Activated naive CD4-positive, alpha-beta T cell (primary cell): ENCODE measurements at regions not wholly inside any gene's neighbourhood (a gene's known extent, or its start where the extent isn't known, plus 50 kb on each side); places are given as distances from the start of the nearest gene placed in this dataset.

Source experiments
- DNase-seq, 4 experiments: peaks; one replicate each; lab custom pipeline; 2025; lab: John Stamatoyannopoulos, UW

- no peak for DNase-seq
These were observed 50.8 kb upstream of the SLC39A10 start for GRCh38 chr2:195606179-195606578.

DNA sequence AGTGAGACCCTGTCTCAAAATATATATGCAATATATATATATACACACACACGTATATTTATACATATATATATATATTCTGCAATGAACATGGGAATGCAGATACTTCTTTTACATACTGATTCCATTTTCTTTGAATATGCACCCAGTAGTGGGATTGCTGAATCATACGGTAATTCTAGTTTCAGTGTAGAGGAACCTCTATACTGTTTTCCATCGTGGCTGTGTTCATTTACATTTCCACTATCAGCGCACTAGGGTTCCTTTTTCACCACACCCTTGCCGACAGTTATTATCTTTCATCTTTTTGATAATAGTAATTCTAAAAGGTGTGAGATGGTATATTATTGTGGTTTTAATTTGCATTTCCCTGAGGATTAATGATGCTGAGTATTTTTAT is 52.3 kb upstream of the SLC39A10 start:
- no peak for DNase-seq

DNA sequence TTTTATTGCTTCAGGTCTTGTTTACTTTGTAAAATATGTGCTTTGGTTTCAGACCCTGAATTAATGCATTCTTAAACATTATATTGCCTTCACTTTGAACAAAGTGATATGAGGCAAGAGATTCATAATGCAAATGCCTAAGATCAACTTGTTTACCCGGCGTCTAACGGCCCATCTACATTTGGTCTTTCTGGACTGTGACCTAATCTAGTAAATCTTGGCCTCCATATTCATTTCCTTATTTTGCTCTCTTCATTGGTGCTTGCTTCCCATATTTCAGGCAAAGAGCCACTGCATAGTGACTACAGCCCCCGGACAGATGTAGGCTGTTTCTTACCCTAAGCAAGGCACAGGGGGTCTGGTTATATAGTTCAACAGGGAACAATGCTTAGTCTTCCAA is 53.0 kb upstream of the SLC39A10 start:
- no peak for DNase-seq

- no peak for DNase-seq
These were observed 53.6 kb upstream of the SLC39A10 start for GRCh38 chr2:195603408-195603807.

GRCh38 chr2:195602687-195603086 is 54.3 kb upstream of the SLC39A10 start:
- DNase-seq = no peak

DNA sequence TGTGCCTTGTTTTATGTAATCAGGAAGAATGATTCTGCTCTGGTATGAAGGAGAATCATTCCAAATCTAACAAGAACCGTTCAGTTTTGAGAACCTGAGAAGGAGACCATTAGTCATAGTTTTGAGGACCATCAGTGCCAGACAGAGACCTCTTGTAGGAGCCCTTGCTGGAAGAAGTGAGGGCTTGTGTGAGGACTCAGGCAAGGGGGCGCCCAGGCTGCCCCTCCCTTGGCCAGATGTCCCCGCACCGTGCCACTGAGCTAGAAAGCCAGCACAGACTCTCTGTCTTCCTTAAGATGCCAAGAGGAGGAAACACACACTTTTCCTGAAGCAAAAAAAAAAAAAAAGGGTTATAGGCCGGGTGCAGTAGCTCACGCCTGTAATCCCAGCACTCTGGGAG is 55.7 kb upstream of the SLC39A10 start:
- no peak for DNase-seq

DNA sequence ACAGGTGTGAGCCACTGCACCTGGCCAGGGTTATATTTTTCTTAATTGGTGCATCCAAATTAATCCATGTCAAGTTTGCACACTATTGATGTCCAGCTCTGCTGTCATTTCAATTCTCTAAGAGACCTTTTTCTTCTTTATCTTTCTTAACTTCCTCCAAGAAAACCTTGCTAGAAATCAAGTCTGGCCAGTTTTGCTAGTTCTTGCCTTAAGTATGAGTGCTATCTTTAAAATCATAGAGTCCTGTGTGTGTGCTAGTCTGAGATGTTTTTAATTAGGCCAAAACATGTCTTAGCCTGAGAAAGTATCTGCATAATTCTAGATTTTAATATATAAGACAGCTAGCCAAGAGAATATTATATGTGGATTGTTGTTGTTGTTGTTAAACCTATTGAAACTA is 56.2 kb upstream of the SLC39A10 start:
- DNase-seq = no peak

- DNase-seq = no peak
These were observed 60.2 kb upstream of the SLC39A10 start for GRCh38 chr2:195596840-195597239.

- no peak for DNase-seq
These were observed 61.2 kb upstream of the SLC39A10 start for GRCh38 chr2:195595825-195596224.

- DNase-seq = no peak
These were observed 61.9 kb upstream of the SLC39A10 start for GRCh38 chr2:195594919-195595694.

DNA sequence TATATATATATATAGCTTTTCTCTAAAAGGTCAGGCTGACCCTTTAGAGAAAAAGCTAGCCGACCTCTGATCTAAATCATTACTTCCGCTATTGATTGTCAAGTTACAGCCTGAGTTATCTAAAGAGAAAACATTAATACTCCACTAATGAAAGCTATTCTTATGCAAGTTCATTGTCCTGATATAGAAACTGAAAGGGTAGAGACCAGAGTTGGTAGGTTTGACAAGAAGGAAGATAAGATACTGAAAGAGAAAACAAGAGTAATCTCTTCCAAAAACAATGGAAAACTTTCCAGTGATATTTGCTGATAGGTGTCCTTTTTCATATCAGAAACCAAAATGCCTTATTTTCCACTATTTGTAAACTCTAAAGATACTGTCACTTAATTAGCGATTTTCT is 62.8 kb upstream of the SLC39A10 start:
- DNase-seq = no peak

DNA sequence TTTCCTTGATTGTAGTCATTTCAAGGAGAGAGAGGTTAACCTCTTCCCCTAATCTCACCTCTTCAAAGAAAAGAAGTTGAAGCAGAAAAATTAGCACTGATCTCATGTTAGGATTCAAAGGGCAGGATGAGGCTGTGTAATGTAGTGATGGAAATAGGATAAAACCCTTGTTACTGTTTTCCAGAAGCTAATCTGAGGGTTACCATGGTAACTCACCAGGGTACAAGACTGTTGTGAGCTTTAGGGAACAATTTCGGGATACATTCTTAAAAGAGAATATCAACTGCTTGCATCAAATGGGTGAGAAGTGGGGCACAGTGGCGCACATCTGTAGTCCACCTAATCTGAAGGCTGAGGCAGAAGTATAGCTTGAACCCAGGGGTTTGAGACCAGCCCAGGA is 64.9 kb upstream of the SLC39A10 start:
- no peak for DNase-seq

GRCh38 chr2:195590861-195591205 is 66.2 kb upstream of the SLC39A10 start:
- DNase-seq = no peak

DNA sequence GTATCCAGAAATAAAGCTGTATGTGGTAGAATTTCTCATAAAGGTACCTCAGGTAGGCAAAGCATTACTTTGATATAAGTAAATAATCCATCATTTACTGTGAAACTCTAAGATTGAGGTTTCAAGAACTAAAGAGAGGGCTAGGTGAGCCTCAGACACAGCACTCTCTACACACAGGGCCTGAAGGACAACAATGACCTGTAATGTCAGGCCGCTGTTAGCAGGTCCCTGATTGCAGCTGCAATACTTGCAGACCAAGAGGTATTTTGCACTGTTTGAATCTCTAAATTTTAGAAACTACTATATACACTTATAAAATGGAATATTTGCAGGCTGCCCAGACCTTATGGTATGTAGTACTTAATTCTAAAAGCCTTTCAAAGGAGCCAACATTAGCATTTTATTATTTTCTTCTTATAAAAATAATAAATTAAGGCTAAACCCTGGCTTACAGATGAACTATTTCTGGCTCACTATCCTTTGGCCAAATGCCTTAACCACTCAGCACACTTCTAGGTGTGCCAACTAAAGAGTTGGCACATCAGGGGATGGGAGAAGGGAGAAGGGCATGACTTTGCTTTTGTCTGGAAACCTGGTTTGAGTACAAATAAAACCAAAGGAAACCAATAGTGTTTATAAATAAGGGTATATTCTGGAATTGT is 66.7 kb upstream of the SLC39A10 start:
- no peak for DNase-seq

DNA sequence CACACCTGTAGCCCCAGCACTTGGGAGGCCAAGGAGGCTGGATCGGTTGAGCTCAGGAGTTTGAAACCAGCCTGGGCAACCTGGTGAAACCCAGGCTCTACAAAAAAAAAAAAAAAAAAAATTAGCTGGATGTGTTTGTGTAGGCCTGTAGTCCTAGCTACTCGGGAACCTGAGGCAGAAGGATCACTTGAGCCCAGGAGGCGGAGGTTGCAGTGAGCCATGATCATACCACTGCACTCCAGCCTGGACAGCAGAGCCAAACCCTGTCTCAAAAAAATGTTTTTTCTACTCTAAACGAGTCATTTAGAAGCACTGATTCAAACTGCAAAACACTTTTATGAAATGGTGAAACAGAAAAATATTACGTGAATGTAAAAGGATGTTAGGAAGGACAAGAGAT is 69.1 kb upstream of the SLC39A10 start:
- DNase-seq = no peak

GRCh38 chr2:195586062-195586714 is 70.8 kb upstream of the SLC39A10 start:
- DNase-seq = no peak

DNA sequence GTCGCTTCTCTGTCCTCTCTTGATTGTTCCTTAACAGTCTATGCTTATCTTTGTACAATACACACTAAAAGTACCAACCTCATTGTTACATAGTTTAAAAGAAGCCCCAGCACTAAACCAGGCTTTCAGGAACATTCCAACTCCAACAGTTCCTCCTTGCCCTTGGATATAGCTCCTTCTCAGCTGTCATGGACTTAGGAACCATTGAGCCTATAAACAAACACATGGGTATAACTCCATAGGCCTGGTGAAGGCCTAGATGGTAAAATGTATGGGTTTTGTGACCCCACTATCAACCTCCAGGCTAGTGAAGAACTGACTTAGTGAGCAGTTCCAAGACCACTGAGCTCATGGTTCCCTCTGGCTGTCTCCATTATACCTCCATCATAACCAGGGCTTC is 74.8 kb upstream of the SLC39A10 start:
- DNase-seq = no peak

- no peak for DNase-seq
These were observed 77.1 kb upstream of the SLC39A10 start for GRCh38 chr2:195579776-195580555.

- DNase-seq = no peak
These were observed 81.1 kb upstream of the SLC39A10 start for GRCh38 chr2:195575879-195576401.

GRCh38 chr2:195575016-195575415 is 82.0 kb upstream of the SLC39A10 start:
- no peak for DNase-seq

DNA sequence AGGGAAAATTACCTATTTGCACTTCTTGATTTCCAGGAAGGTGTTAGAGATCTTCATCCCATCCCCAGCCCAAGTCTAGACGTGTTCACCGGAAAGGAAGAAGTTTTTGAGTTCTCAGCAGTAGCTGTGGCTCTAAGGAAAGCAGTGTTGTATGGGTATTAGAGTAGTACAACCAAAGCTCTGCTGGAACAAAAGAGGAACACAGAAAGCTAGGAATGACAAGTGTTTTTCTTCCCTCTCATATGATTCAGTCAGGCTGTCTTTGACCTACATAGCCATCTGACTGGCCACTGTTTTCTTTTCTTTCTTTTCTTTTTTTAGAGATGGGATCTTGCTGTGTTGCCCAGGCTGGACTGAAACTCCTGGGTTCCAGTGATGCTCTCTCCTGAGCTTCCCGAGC is 82.7 kb upstream of the SLC39A10 start:
- no peak for DNase-seq
